Activated CD4-positive, alpha-beta memory T cell treated with anti-CD3 and anti-CD28 coated beads, Interleukin-2, amount 10 ng/mL, durations not matched to agents 7 days and 5 days (primary cell): ENCODE measurements at regions not wholly inside any gene's neighbourhood (a gene's known extent, or its start where the extent isn't known, plus 50 kb on each side); places are given as distances from the start of the nearest gene placed in this dataset.

Experiments used
- CTCF ChIA-PET: fragments of 350-600 bp; sonication (Branson Sonifier 250); formaldehyde crosslinking; loops from one replicate; lab custom pipeline; 2021; ENCODE audit warnings: antibody characterized with exemption, inconsistent platforms; lab: Charles Lee
- POLR2A ChIA-PET: fragments of 350-600 bp; sonication (Branson Sonifier 250); formaldehyde crosslinking; loops from one replicate; lab custom pipeline; 2021; ENCODE audit warnings: antibody characterized with exemption; lab: Charles Lee
- DNase-seq: peaks from one replicate; pipeline ENCODE4 v3.0.0-alpha.2; 2020
- H3K27ac Mint-ChIP-seq: one replicate; pipeline ENCODE4 v1.8.0; 2021; ENCODE audit warnings: mild to moderate bottlenecking, mixed read lengths
- H3K27me3 Mint-ChIP-seq: one replicate; pipeline ENCODE4 v1.8.0; 2021; ENCODE audit warnings: mixed read lengths
- H3K36me3 Mint-ChIP-seq: one replicate; pipeline ENCODE4 v1.8.0; 2021; ENCODE audit warnings: low read depth, mixed read lengths
- H3K4me1 Mint-ChIP-seq: one replicate; pipeline ENCODE4 v1.8.0; 2021; ENCODE audit warnings: mixed read lengths
- H3K4me3 Mint-ChIP-seq: one replicate; pipeline ENCODE4 v1.8.0; 2021; ENCODE audit warnings: mild to moderate bottlenecking, mixed read lengths
- H3K9me3 Mint-ChIP-seq: one replicate; pipeline ENCODE4 v1.8.0; 2021; ENCODE audit warnings: mixed read lengths

GRCh38 chr13:81762449-81762848 lies 1421.5 kb upstream of the SPRY2 start:
- no peak overlapping the region for H3K4me3 Mint-ChIP-seq
- no peak for DNase-seq
- H3K9me3 Mint-ChIP-seq = peaks cover 11% of the 10 kb centered on the region
- no peaks in the 10 kb centered on the region for H3K27me3 Mint-ChIP-seq
- no peak overlapping the region for H3K27ac Mint-ChIP-seq
- CTCF ChIA-PET = no interaction called here
- POLR2A ChIA-PET = no interaction called here
- H3K36me3 Mint-ChIP-seq = no peaks in the 10 kb centered on the region
- no peaks in the 10 kb centered on the region for H3K4me1 Mint-ChIP-seq

GRCh38 chr13:81760316-81760715 lies 1419.4 kb upstream of the SPRY2 start:
- ChIA-PET POLR2A (no interaction called here), CTCF (no interaction called here)
- Mint-ChIP-seq H3K27ac (no peak overlapping the region), H3K27me3 (no peaks in the 10 kb centered on the region), H3K4me1 (no peaks in the 10 kb centered on the region), H3K4me3 (no peak overlapping the region), H3K36me3 (no peaks in the 10 kb centered on the region), H3K9me3 (peaks cover 11% of the 10 kb centered on the region)
- no peak for DNase-seq

GRCh38 chr13:81757348-81757970 lies 1416.5 kb upstream of the SPRY2 start:
- Mint-ChIP-seq H3K27me3 (no peaks in the 10 kb centered on the region), H3K27ac (no peak overlapping the region), H3K9me3 (peaks cover 11% of the 10 kb centered on the region), H3K4me1 (no peaks in the 10 kb centered on the region), H3K4me3 (no peak overlapping the region), H3K36me3 (no peaks in the 10 kb centered on the region)
- POLR2A ChIA-PET = no interaction called here
- CTCF ChIA-PET = no interaction called here
- no peak for DNase-seq

- Mint-ChIP-seq H3K4me1 (no peaks in the 10 kb centered on the region), H3K9me3 (peaks cover 3% of the 10 kb centered on the region), H3K27ac (no peak overlapping the region), H3K27me3 (no peaks in the 10 kb centered on the region), H3K4me3 (no peak overlapping the region), H3K36me3 (no peaks in the 10 kb centered on the region)
- no peak for DNase-seq
- CTCF ChIA-PET = no interaction called here
- POLR2A ChIA-PET = no interaction called here
Observed at GRCh38 chr13:81745391-81745790, 1404.5 kb upstream of the SPRY2 start.

GRCh38 chr13:81738364-81738763 lies 1397.4 kb upstream of the SPRY2 start:
- Mint-ChIP-seq H3K36me3 (no peaks in the 10 kb centered on the region), H3K4me1 (no peaks in the 10 kb centered on the region), H3K4me3 (no peak overlapping the region), H3K9me3 (peaks cover 12% of the 10 kb centered on the region), H3K27me3 (no peaks in the 10 kb centered on the region), H3K27ac (no peak overlapping the region)
- DNase-seq = no peak
- ChIA-PET CTCF (no interaction called here), POLR2A (no interaction called here)

- H3K27me3 Mint-ChIP-seq = no peaks in the 10 kb centered on the region
- H3K36me3 Mint-ChIP-seq = no peaks in the 10 kb centered on the region
- no peak overlapping the region for H3K27ac Mint-ChIP-seq
- H3K4me1 Mint-ChIP-seq = no peaks in the 10 kb centered on the region
- H3K4me3 Mint-ChIP-seq = no peak overlapping the region
- ChIA-PET CTCF (no interaction called here), POLR2A (no interaction called here)
- H3K9me3 Mint-ChIP-seq = peaks cover 7% of the 10 kb centered on the region
- DNase-seq = no peak
Observed at GRCh38 chr13:81726037-81726726, 1385.3 kb upstream of the SPRY2 start.

GRCh38 chr13:81722456-81722855 lies 1381.5 kb upstream of the SPRY2 start:
- CTCF ChIA-PET = no interaction called here
- DNase-seq = no peak
- no peaks in the 10 kb centered on the region for H3K36me3 Mint-ChIP-seq
- H3K4me3 Mint-ChIP-seq = no peak overlapping the region
- H3K9me3 Mint-ChIP-seq = peaks cover 11% of the 10 kb centered on the region
- no peak overlapping the region for H3K27ac Mint-ChIP-seq
- H3K27me3 Mint-ChIP-seq = no peaks in the 10 kb centered on the region
- H3K4me1 Mint-ChIP-seq = no peaks in the 10 kb centered on the region
- POLR2A ChIA-PET = no interaction called here

- no peaks in the 10 kb centered on the region for H3K36me3 Mint-ChIP-seq
- H3K4me1 Mint-ChIP-seq = no peaks in the 10 kb centered on the region
- H3K27ac Mint-ChIP-seq = no peak overlapping the region
- no peaks in the 10 kb centered on the region for H3K27me3 Mint-ChIP-seq
- H3K9me3 Mint-ChIP-seq = peaks cover 11% of the 10 kb centered on the region
- CTCF ChIA-PET = no interaction called here
- H3K4me3 Mint-ChIP-seq = no peak overlapping the region
- POLR2A ChIA-PET = no interaction called here
- DNase-seq = no peak
Observed at GRCh38 chr13:81721400-81721799, 1380.5 kb upstream of the SPRY2 start.

GRCh38 chr13:81714513-81714912 lies 1373.6 kb upstream of the SPRY2 start:
- no peaks in the 10 kb centered on the region for H3K27me3 Mint-ChIP-seq
- DNase-seq = no peak
- H3K4me1 Mint-ChIP-seq = no peaks in the 10 kb centered on the region
- H3K36me3 Mint-ChIP-seq = no peaks in the 10 kb centered on the region
- no peak overlapping the region for H3K4me3 Mint-ChIP-seq
- peaks cover 18% of the 10 kb centered on the region for H3K9me3 Mint-ChIP-seq
- no peak overlapping the region for H3K27ac Mint-ChIP-seq
- CTCF ChIA-PET = no interaction called here
- POLR2A ChIA-PET = no interaction called here

- no peaks in the 10 kb centered on the region for H3K27me3 Mint-ChIP-seq
- peaks cover 21% of the 10 kb centered on the region for H3K9me3 Mint-ChIP-seq
- ChIA-PET POLR2A (no interaction called here), CTCF (no interaction called here)
- H3K27ac Mint-ChIP-seq = no peak overlapping the region
- H3K4me3 Mint-ChIP-seq = no peak overlapping the region
- H3K4me1 Mint-ChIP-seq = no peaks in the 10 kb centered on the region
- no peak for DNase-seq
- no peaks in the 10 kb centered on the region for H3K36me3 Mint-ChIP-seq
Observed at GRCh38 chr13:81713201-81713600, 1372.3 kb upstream of the SPRY2 start.

- POLR2A ChIA-PET = no interaction called here
- Mint-ChIP-seq H3K4me3 (no peak overlapping the region), H3K9me3 (peaks cover 2% of the 10 kb centered on the region), H3K27ac (no peak overlapping the region), H3K27me3 (no peaks in the 10 kb centered on the region), H3K36me3 (no peaks in the 10 kb centered on the region), H3K4me1 (no peaks in the 10 kb centered on the region)
- no peak for DNase-seq
- CTCF ChIA-PET = no interaction called here
Observed at GRCh38 chr13:81697826-81698225, 1356.9 kb upstream of the SPRY2 start.

GRCh38 chr13:81686877-81687276 lies 1346.0 kb upstream of the SPRY2 start:
- Mint-ChIP-seq H3K4me1 (no peaks in the 10 kb centered on the region), H3K4me3 (no peak overlapping the region), H3K27me3 (no peaks in the 10 kb centered on the region), H3K27ac (no peak overlapping the region), H3K9me3 (peaks cover 8% of the 10 kb centered on the region), H3K36me3 (no peaks in the 10 kb centered on the region)
- no peak for DNase-seq
- ChIA-PET CTCF (no interaction called here), POLR2A (no interaction called here)

GRCh38 chr13:81683521-81683920 lies 1342.6 kb upstream of the SPRY2 start:
- Mint-ChIP-seq H3K27ac (no peak overlapping the region), H3K9me3 (peaks cover 9% of the 10 kb centered on the region), H3K36me3 (no peaks in the 10 kb centered on the region), H3K4me3 (no peak overlapping the region), H3K27me3 (no peaks in the 10 kb centered on the region), H3K4me1 (no peaks in the 10 kb centered on the region)
- CTCF ChIA-PET = no interaction called here
- POLR2A ChIA-PET = no interaction called here
- no peak for DNase-seq

- POLR2A ChIA-PET = no interaction called here
- Mint-ChIP-seq H3K36me3 (no peaks in the 10 kb centered on the region), H3K4me3 (no peak overlapping the region), H3K27me3 (no peaks in the 10 kb centered on the region), H3K9me3 (peaks cover 9% of the 10 kb centered on the region), H3K4me1 (no peaks in the 10 kb centered on the region), H3K27ac (no peak overlapping the region)
- CTCF ChIA-PET = no interaction called here
- no peak for DNase-seq
Observed at GRCh38 chr13:81682081-81682630, 1341.2 kb upstream of the SPRY2 start.
